ENCODE measurements at regions not wholly inside any gene's neighbourhood (a gene's known extent, or its start where the extent isn't known, plus 50 kb on each side); places are given as distances from the start of the nearest gene placed in this dataset.

GRCh38 chr3:180825964-180826363 lies 86.5 kb upstream of the FXR1 start:
- H2BK120ac ChIP-seq (ENCODE audit: low read depth, low read length, poor library complexity, severe bottlenecking): no peak overlapping the region
- H3T11ph ChIP-seq (ENCODE audit: low read length): no peak overlapping the region
- no peak overlapping the region for H4K8ac ChIP-seq (replicated peaks; ENCODE audit: insufficient read length, low read depth, low read length)
- H2BK15ac ChIP-seq (ENCODE audit: low read depth, low read length): no peak overlapping the region
- no peaks in the 10 kb centered on the region for H3K9me3 ChIP-seq (ENCODE audit: control insufficient read depth, low read depth, low read length)
- H3K4me1 ChIP-seq (ENCODE audit: insufficient read depth, low read length): no peaks in the 10 kb centered on the region
- no peak overlapping the region for H4K91ac ChIP-seq (ENCODE audit: insufficient read length, low read depth, low read length)
- H3K27me3 ChIP-seq (ENCODE audit: insufficient read depth, low read length): no peaks in the 10 kb centered on the region
- no peak overlapping the region for H3K14ac ChIP-seq (ENCODE audit: insufficient read depth, low read length)
- WGBS (ENCODE audit: extremely low coverage, insufficient read length, low lambda C conversion rate): no CpG with 5 or more reads among the region's 2 CpGs
- H2BK12ac ChIP-seq (ENCODE audit: insufficient read length, low read depth, low read length): no peak overlapping the region
- H3K9me3 Mint-ChIP-seq: no peaks in the 10 kb centered on the region
- H3K4me2 ChIP-seq (ENCODE audit: insufficient read depth, insufficient read length, low read length): no peak overlapping the region
- TF ChIP-seq CTCF (conservative IDR thresholded peaks at IDR 0.05): no peak
- no peak overlapping the region for H3K4me3 Mint-ChIP-seq
- H3K23ac ChIP-seq (ENCODE audit: insufficient read length, low read depth, low read length): no peak overlapping the region
- H3K27me3 Mint-ChIP-seq (ENCODE audit: low read depth): no peaks in the 10 kb centered on the region
- no peak for DNase-seq
- no peaks in the 10 kb centered on the region for H3K79me2 ChIP-seq (ENCODE audit: insufficient read depth, low read length)
- no peak overlapping the region for H2AK5ac ChIP-seq (ENCODE audit: insufficient read length, low read length)
- no peaks in the 10 kb centered on the region for H3K4me1 Mint-ChIP-seq
- H3K27ac Mint-ChIP-seq: no peak overlapping the region
- no peak overlapping the region for H2BK20ac ChIP-seq (ENCODE audit: low read depth, low read length, poor library complexity, severe bottlenecking)
- H4K20me1 ChIP-seq (ENCODE audit: control insufficient read depth, insufficient read depth, insufficient read length): no peaks in the 10 kb centered on the region
- no peak overlapping the region for H3K56ac ChIP-seq (ENCODE audit: insufficient read length, low read depth, low read length)
- no peak overlapping the region for H4K5ac ChIP-seq (ENCODE audit: insufficient read length, low read depth, low read length)
- no peaks in the 10 kb centered on the region for H3K23me2 ChIP-seq (ENCODE audit: insufficient read length, low read depth, low read length, poor library complexity, severe bottlenecking)
- H2AFZ ChIP-seq (ENCODE audit: low read length): no peak overlapping the region
- no peak overlapping the region for H3K9ac ChIP-seq (ENCODE audit: extremely low read depth, insufficient read length, low read length)
- H2BK5ac ChIP-seq (ENCODE audit: insufficient read length, low read length): no peak overlapping the region
- H3K36me3 Mint-ChIP-seq (ENCODE audit: insufficient read depth in 1 of 3, low read depth in 3 of 3): no peaks in the 10 kb centered on the region
- no peak overlapping the region for H3K4ac ChIP-seq (ENCODE audit: low read depth, low read length)
- no peaks in the 10 kb centered on the region for H3K79me1 ChIP-seq (ENCODE audit: insufficient read depth, low read depth, low read length, poor library complexity, severe bottlenecking)
- H3K27ac ChIP-seq (ENCODE audit: insufficient read length, low read depth, low read length): no peak overlapping the region
- H3K18ac ChIP-seq (ENCODE audit: insufficient read length, low read depth, low read length): no peak overlapping the region
